Iris pigment epithelial cell (primary cell): ENCODE measurements at regions not wholly inside any gene's neighbourhood (a gene's known extent, or its start where the extent isn't known, plus 50 kb on each side); places are given as distances from the start of the nearest gene placed in this dataset.
"Not testable (repeated sequence)": the region's sequence is repeated elsewhere in the genome, so short reads cannot be mapped to it uniquely, and the experiment has no call there.

Experiments used
- DNase-seq: peaks from one replicate; pipeline ENCODE4 v3.0.0-alpha.2; 2011; ENCODE audit warnings: low read depth

- no peak for DNase-seq
Measured at GRCh38 chr6:3549314-3549940, 92.6 kb upstream of the SLC22A23 start.

- DNase-seq = no peak
Measured at GRCh38 chr6:3546121-3546520, 89.3 kb upstream of the SLC22A23 start.

GRCh38 chr6:3545156-3545555, 88.3 kb upstream of the SLC22A23 start:
- DNase-seq = no peak

GRCh38 chr6:3542032-3542640, 85.3 kb upstream of the SLC22A23 start:
- DNase-seq = no peak

- no peak for DNase-seq
Measured at GRCh38 chr6:3541006-3541585, 84.2 kb upstream of the SLC22A23 start.

DNA sequence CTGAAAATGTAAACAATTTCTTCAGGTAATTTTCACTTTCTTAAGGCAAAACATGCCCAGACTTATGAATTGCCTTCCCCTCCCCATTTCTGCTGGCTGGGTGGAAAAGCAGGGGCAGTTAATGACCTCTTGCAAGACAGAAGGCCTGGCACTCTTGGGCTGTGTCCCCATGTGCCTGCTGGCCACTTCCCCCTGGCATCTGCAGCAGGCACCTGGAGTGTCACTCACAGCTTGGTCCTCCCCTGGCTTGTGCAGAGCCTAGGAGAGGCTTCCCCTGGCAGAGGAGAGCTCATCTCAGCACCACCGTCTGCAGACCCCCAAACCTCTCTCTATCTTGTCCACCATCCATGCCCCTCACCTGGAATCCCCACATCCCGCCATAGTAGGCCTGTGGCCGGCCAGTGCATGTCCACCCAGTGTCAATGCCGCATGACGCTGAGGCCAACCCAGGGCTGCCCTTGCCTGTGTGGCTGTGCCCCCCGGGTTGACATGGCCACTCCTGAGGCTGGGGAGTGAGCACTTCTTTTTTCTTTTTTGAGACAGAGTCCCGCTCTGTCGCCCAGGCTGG, 83.5 kb upstream of the SLC22A23 start:
- no peak for DNase-seq

DNA sequence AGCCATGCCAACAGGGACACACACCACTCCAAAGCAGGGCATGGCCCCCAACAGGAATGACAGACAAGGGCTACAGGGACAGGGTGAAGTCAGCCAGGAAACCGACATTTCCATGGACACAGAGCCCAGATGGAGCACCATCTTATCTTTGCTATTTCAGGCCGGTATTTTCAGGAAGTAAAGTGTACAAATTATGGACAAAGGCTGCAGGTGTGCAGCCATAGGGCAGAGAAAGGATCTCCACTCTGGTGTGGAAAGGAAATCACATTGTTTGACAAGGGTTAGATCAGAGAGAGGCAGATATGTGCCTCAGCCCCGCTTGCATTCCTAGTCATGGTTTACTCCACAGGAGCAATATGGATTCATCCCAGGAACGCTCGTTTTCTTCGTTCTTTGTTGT, 81.7 kb upstream of the SLC22A23 start:
- DNase-seq = no peak

DNA sequence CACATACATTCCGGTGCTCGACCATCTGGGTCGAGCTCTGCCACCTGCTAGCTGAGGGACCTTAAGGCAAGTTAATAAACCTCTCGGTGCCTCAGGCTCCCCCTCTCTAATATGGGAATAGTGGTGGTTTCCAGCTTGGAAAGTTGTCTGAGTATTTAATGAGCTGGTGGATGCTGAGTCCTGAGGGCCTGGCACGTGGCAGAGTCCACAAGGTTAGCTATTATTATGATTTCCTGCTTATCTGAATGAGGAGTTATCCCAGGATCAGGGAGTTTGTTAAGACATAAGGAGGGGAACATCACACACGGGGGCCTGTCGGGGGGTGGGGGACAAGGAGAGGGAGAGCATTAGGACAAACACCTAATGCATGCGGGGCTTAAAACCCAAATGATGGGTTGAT, 80.1 kb upstream of the SLC22A23 start:
- DNase-seq = no peak

DNA sequence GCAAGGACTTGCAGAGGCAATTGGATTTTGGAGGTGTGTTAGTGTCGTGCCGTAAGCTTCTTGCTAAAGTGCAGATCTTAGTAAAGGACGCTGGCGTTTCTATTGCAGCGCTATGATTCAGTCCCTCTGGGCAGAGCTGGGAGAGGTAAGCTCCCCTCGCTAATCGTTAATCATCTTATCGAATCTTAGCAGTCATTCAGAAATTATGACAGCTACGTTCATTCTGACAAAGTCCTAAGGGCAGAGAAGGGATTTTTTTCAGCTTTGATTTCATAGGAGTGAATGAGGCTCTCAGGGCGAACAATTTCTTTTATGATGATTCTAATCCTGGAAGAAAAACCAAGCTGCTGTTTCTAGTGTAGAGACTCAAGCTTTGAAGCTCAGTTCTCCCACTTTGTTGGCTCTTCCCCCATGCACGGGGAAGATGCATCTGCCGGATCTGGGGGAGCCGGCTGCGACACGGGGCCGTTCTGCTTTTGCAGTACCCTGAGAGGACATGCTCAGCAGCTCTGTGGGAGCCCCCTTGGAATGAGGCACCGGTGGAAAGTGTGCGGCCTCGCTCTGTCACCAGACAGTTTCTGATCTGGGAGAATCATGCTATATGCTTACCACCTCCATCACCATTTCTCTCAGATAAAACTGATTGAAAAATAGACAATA, 79.1 kb upstream of the SLC22A23 start:
- DNase-seq = no peak

DNA sequence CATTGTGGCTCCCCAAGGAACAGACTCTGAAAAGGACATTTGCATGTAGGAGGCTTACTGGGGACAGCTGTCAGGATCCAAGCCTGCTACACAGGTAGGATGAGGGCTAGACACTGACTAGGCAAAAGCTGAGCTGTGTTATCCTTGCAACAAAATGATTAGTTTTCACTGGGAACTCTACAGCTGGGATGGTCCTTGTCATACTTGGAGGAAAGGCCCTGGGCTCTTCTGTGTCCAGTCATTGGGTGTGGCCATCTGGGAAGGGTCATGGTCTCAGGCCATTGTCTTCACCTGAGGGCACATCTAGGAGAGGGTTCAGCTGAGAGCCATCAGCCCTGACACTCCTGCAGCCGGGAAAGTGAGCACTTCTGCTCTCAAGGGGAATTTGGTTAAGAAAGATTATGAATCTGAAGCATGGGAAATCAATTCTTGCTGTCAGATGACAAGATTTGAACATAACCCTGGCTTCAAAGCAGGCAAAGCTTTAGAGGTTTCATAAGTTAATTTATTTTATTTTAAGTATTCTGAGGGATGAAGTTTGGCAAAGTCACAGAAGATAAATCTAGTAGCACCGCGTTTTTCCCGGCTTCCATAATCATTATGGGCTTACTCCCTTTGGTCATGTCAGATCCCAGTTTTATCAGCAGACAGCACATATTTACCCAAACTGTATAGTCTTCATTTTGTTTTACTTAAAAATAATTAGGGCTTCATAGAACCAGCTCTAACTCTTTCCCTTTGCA, 78.4 kb upstream of the SLC22A23 start:
- DNase-seq = no peak

- peak; percentile 56 for DNase-seq
Measured at GRCh38 chr6:3534599-3534998, 77.7 kb upstream of the SLC22A23 start.

GRCh38 chr6:3533981-3534380, 77.1 kb upstream of the SLC22A23 start:
- DNase-seq = no peak

GRCh38 chr6:3532296-3532916, 75.6 kb upstream of the SLC22A23 start:
- no peak for DNase-seq

DNA sequence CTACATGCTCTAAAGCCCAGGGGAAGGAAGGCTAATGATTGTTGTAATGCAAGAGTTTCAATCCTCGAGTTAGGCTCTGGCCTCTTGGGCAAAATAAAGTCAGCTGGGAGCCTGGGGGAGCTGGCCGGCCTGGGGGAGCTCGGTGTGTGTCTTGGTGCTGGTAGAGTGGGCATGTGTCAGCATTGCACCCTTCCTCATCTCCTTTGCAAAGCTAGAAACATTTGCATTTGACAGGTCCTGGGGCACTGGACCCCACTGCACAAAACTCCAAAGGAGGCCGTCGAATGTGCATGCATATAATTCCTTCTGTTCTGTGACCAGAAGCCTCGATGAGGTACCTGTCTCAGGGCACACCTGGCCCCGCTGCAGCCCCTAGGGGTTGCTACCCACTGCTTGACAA, 74.6 kb upstream of the SLC22A23 start:
- DNase-seq = no peak

DNA sequence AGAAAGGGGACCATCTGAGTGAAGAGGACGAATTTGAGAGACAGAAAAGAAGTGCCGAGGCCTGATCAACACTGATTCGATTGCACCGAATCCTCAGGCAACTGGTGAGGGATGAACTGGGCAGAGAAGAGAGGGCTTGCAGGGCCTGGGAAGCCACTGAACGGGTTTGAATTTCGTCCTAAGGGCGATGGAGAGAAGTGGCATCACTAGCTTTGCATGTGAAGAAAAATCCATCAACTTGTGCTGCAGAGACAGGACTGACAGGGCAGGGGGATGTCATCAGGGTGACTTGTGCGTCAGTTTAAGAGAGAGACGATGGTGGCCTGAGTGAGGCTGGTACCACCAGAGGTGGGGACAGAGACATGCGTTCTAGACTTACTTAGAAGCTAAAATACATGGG, 73.7 kb upstream of the SLC22A23 start:
- no peak for DNase-seq

- DNase-seq = no peak
Measured at GRCh38 chr6:3529721-3530120, 72.9 kb upstream of the SLC22A23 start.

DNA sequence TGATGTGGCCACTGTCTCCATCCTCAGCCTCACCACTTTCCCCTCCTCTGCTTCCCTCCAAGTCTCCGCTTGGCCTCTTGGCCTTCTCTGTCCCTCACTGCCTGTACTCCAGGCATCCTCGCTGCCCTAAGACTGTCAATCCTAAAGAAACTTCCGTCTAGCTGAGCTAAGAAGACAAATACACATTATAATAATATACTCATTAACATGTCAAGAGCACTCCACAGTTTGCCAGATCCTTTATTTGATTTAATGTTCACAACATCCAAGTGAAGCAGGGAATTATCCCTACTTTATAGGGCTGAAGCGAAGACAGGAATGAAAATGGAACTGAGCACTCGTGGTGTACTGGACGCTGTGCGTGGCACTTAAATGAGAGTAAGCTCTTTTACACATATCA, 72.4 kb upstream of the SLC22A23 start:
- no peak for DNase-seq

DNA sequence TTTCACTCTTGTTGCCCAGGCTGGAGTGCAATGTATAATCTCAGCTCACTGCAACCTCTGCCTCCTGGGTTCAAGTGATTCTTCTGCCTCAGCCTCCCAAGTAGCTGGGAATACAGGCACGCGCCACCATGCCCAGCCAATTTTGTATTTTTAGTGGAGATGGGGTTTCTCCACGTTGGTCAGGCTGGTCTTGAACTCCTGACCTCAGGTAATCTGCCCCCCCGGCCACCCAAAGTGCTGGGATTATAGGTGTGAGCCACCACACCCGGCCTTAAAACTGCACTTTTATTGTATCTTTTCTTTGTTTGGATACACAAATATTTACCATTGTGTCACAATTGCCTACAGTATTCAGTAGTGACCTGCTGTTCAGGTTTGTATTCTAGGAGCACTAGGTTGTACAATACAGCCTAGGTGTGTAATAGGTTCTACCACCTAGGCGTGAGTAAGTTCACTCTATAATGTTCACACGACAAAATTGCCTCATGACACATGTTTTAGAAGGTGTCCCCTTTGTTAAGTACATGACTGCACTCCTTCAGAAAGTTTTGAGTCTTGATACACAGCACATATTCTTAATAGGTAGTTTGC, 71.3 kb upstream of the SLC22A23 start:
- DNase-seq = not testable (repeated sequence)

GRCh38 chr6:3527651-3527977, 70.8 kb upstream of the SLC22A23 start:
- no peak for DNase-seq

GRCh38 chr6:3526962-3527650, 70.3 kb upstream of the SLC22A23 start:
- no peak for DNase-seq

DNA sequence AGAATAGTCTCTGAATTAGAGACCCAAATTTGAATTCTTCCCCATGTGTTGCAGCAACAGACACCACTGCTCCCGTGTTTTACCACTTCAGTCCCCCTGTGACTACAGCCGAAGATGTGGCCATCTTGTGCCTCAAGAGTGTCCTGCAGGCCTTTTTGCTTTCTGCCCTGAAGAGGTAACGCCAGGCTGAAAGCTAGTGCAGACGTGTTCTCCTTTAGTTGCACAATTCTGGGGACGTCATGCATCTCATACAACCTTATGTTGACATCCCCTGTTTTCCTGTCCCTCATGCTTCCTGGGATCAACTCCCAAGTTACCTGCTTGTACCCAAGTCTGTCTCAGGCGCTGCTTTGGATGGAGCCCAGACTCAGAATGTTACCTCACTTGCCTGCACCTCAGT, 69.1 kb upstream of the SLC22A23 start:
- DNase-seq = no peak
